GM23338 (cell line): ENCODE measurements at regions not wholly inside any gene's neighbourhood (a gene's known extent, or its start where the extent isn't known, plus 50 kb on each side); places are given as distances from the start of the nearest gene placed in this dataset.

Experiments
- ATAC-seq: fragments of 200-7000 bp; cut with Tn5 transposase; 3 replicates; pipeline ENCODE4 v1.9.1; 2020
- DNase-seq: peaks from one replicate; pipeline ENCODE4 v3.0.0-alpha.2; 2015; ENCODE audit warnings: low spot score
- H2AFZ ChIP-seq: fragments of 200-600 bp; sonication (generic); 2 replicates; pipeline ENCODE4 v1.8.0; 2016; ENCODE audit warnings: antibody characterized with exemption, mild to moderate bottlenecking, moderate library complexity
- H3F3A ChIP-seq: fragments of 200-600 bp; sonication (generic); replicated peaks from 2 replicates; pipeline ENCODE4 v1.8.0; 2017; ENCODE audit warnings: antibody characterized with exemption, mixed run types, low read depth
- H3K27ac ChIP-seq: fragments of 200-600 bp; sonication (generic); 2 replicates; pipeline ENCODE4 v1.6.1; 2016; ENCODE audit warnings: low read depth
- H3K27me3 ChIP-seq: fragments of 200-600 bp; sonication (generic); 2 replicates; pipeline ENCODE4 v1.8.0; 2016; ENCODE audit warnings: mild to moderate bottlenecking, mixed run types, moderate library complexity; ENCODE audit not compliant: insufficient read depth
- H3K36me3 ChIP-seq: fragments of 200-600 bp; sonication (generic); 2 replicates; pipeline ENCODE4 v1.8.0; 2016; ENCODE audit warnings: mild to moderate bottlenecking; ENCODE audit not compliant: insufficient read depth
- H3K4me1 ChIP-seq: fragments of 200-600 bp; sonication (generic); 2 replicates; pipeline ENCODE4 v1.8.0; 2016; ENCODE audit warnings: mild to moderate bottlenecking, moderate library complexity; ENCODE audit not compliant: insufficient read depth
- H3K4me2 ChIP-seq: fragments of 200-600 bp; sonication (generic); 2 replicates; pipeline ENCODE4 v1.7.1; 2017; ENCODE audit warnings: mixed run types
- H3K4me3 ChIP-seq: fragments of 200-600 bp; sonication (generic); 2 replicates; pipeline ENCODE4 v1.6.1; 2016; ENCODE audit warnings: mixed run types
- H3K79me2 ChIP-seq: fragments of 200-600 bp; sonication (generic); replicated peaks from 2 replicates; pipeline ENCODE4 v1.8.0; 2017; ENCODE audit warnings: mild to moderate bottlenecking; ENCODE audit not compliant: insufficient read depth
- H3K9me2 ChIP-seq: fragments of 200-600 bp; sonication (generic); 2 replicates; pipeline ENCODE4 v1.8.0; 2017; ENCODE audit not compliant: insufficient read depth
- H4K20me1 ChIP-seq: fragments of 200-600 bp; sonication (generic); replicated peaks from 2 replicates; pipeline ENCODE4 v1.8.0; 2017; ENCODE audit warnings: mild to moderate bottlenecking; ENCODE audit not compliant: insufficient read depth
- H3K27ac Mint-ChIP-seq: 2 replicates; pipeline ENCODE4 v1.8.0; 2020; ENCODE audit warnings: inconsistent platforms, mild to moderate bottlenecking, moderate library complexity, mixed read lengths
- H3K27me3 Mint-ChIP-seq: 3 replicates; pipeline ENCODE4 v1.8.0; 2022; ENCODE audit warnings: low read depth, mild to moderate bottlenecking, moderate library complexity, mixed read lengths, inconsistent platforms; ENCODE audit not compliant: insufficient read depth, poor library complexity
- H3K36me3 Mint-ChIP-seq: 3 replicates; pipeline ENCODE4 v1.8.0; 2021; ENCODE audit warnings: low read depth, mild to moderate bottlenecking, inconsistent platforms, moderate library complexity, mixed read lengths
- H3K4me1 Mint-ChIP-seq: 3 replicates; pipeline ENCODE4 v1.8.0; 2020; ENCODE audit warnings: mild to moderate bottlenecking, inconsistent platforms, mixed read lengths
- H3K4me3 Mint-ChIP-seq: 3 replicates; pipeline ENCODE4 v1.8.0; 2021; ENCODE audit warnings: moderate library complexity, mild to moderate bottlenecking, inconsistent platforms, mixed read lengths
- H3K9me3 Mint-ChIP-seq: 3 replicates; pipeline ENCODE4 v1.8.0; 2020; ENCODE audit warnings: moderate library complexity, mild to moderate bottlenecking, inconsistent platforms, mixed read lengths
- CREB1 ChIP-seq: fragments of 250-450 bp; sonication (Bioruptor Pico); IDR thresholded peaks from 2 replicates; pipeline ENCODE4 v1.5.0; 2020; ENCODE audit warnings: low read depth, mild to moderate bottlenecking, moderate library complexity
- EZH2 ChIP-seq: fragments of 200-600 bp; sonication (generic); IDR thresholded peaks from one replicate; pipeline ENCODE4 v1.8.0; 2017; ENCODE audit warnings: antibody characterized with exemption, mild to moderate bottlenecking, low read depth; ENCODE audit not compliant: unreplicated experiment
- EZH2phosphoT487 ChIP-seq: fragments of 200-600 bp; sonication (generic); IDR thresholded peaks from one replicate; pipeline ENCODE4 v1.8.1; 2018; ENCODE audit warnings: antibody characterized with exemption; ENCODE audit not compliant: unreplicated experiment
- JUNB ChIP-seq: IDR thresholded peaks from one replicate; pipeline ENCODE4 v1.6.1; 2016; ENCODE audit warnings: antibody characterized with exemption; ENCODE audit not compliant: unreplicated experiment
- NANOG ChIP-seq: IDR thresholded peaks from 2 replicates; pipeline ENCODE4 v1.6.1; 2016; ENCODE audit warnings: antibody characterized with exemption, borderline replicate concordance
- POLR2AphosphoS5 ChIP-seq: IDR thresholded peaks from 2 replicates; pipeline ENCODE4 v1.6.1; 2016; ENCODE audit warnings: antibody characterized with exemption, low read depth
- STAT1 ChIP-seq: IDR thresholded peaks from one replicate; pipeline ENCODE4 v1.6.1; 2016; ENCODE audit warnings: antibody characterized with exemption; ENCODE audit not compliant: unreplicated experiment
- ZNF114 ChIP-seq: fragments of 250-450 bp; sonication (Bioruptor Pico); IDR thresholded peaks from 2 replicates; pipeline ENCODE4 v1.5.0; 2020; ENCODE audit warnings: mild to moderate bottlenecking, moderate library complexity
- ZNF331 ChIP-seq: fragments of 250-450 bp; sonication (Bioruptor Pico); IDR thresholded peaks from 2 replicates; pipeline ENCODE4 v1.5.0; 2020; ENCODE audit warnings: low read depth, mild to moderate bottlenecking, moderate library complexity
- TF ChIP-seq, protein P1 (sequence below): IDR thresholded peaks from 2 replicates; pipeline ENCODE4 v1.6.1; 2016; ENCODE audit warnings: antibody characterized with exemption
- TF ChIP-seq, protein P2 (sequence below): fragments of 250-450 bp; sonication (Bioruptor Pico); IDR thresholded peaks from 2 replicates; pipeline ENCODE4 v1.5.0; 2020; ENCODE audit warnings: mild to moderate bottlenecking, moderate library complexity
- TF ChIP-seq, protein P3 (sequence below): IDR thresholded peaks from one replicate; pipeline ENCODE4 v1.6.1; 2018; ENCODE audit warnings: antibody characterized with exemption; ENCODE audit not compliant: unreplicated experiment
- TF ChIP-seq, protein P4 (sequence below), 2 experiments: fragments of 200-600 bp in 1 of 2; sonication (generic) in 1 of 2; conservative IDR thresholded peaks; 2 replicates each; pipeline versions ENCODE4 v1.5.1 to v1.6.1; 2016 to 2017; ENCODE audit warnings: antibody characterized with exemption in 2 of 2, low read depth in 2 of 2, mild to moderate bottlenecking in 2 of 2, moderate library complexity in 1 of 2

DNA sequence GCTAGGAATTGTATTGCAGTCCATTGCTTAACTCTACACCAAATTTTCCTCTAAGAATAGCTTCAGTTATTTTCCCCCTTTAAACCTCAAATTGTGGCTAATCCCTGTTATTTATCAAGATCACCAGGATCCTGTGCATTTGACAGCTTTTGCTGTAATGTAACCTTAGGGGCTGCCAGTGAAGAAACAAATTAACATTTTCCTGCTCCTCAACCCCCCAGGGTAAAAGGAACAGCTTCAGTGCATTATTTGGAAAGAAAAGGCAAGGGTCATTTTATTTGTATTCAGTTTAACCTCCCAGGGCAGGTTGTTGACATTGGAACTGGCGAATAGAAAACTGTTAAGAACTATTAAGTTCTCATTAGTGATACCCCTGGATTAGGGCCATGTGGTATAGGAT, 57.0 kb downstream of the PCDH20 start:
- H3K9me2 ChIP-seq: no peaks in the 10 kb centered on the region
- TF ChIP-seq NANOG (no peak), ZNF114 (no peak), ZNF331 (no peak), CREB1 (CRISPR knock-in tag) (no peak), EZH2phosphoT487 (no peak), POLR2AphosphoS5 (no peak), STAT1 (no peak), JUNB (no peak), EZH2 (no peak)
- TF ChIP-seq, protein P1, sequence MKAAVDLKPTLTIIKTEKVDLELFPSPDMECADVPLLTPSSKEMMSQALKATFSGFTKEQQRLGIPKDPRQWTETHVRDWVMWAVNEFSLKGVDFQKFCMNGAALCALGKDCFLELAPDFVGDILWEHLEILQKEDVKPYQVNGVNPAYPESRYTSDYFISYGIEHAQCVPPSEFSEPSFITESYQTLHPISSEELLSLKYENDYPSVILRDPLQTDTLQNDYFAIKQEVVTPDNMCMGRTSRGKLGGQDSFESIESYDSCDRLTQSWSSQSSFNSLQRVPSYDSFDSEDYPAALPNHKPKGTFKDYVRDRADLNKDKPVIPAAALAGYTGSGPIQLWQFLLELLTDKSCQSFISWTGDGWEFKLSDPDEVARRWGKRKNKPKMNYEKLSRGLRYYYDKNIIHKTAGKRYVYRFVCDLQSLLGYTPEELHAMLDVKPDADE: no peak
- TF ChIP-seq, protein P2, sequence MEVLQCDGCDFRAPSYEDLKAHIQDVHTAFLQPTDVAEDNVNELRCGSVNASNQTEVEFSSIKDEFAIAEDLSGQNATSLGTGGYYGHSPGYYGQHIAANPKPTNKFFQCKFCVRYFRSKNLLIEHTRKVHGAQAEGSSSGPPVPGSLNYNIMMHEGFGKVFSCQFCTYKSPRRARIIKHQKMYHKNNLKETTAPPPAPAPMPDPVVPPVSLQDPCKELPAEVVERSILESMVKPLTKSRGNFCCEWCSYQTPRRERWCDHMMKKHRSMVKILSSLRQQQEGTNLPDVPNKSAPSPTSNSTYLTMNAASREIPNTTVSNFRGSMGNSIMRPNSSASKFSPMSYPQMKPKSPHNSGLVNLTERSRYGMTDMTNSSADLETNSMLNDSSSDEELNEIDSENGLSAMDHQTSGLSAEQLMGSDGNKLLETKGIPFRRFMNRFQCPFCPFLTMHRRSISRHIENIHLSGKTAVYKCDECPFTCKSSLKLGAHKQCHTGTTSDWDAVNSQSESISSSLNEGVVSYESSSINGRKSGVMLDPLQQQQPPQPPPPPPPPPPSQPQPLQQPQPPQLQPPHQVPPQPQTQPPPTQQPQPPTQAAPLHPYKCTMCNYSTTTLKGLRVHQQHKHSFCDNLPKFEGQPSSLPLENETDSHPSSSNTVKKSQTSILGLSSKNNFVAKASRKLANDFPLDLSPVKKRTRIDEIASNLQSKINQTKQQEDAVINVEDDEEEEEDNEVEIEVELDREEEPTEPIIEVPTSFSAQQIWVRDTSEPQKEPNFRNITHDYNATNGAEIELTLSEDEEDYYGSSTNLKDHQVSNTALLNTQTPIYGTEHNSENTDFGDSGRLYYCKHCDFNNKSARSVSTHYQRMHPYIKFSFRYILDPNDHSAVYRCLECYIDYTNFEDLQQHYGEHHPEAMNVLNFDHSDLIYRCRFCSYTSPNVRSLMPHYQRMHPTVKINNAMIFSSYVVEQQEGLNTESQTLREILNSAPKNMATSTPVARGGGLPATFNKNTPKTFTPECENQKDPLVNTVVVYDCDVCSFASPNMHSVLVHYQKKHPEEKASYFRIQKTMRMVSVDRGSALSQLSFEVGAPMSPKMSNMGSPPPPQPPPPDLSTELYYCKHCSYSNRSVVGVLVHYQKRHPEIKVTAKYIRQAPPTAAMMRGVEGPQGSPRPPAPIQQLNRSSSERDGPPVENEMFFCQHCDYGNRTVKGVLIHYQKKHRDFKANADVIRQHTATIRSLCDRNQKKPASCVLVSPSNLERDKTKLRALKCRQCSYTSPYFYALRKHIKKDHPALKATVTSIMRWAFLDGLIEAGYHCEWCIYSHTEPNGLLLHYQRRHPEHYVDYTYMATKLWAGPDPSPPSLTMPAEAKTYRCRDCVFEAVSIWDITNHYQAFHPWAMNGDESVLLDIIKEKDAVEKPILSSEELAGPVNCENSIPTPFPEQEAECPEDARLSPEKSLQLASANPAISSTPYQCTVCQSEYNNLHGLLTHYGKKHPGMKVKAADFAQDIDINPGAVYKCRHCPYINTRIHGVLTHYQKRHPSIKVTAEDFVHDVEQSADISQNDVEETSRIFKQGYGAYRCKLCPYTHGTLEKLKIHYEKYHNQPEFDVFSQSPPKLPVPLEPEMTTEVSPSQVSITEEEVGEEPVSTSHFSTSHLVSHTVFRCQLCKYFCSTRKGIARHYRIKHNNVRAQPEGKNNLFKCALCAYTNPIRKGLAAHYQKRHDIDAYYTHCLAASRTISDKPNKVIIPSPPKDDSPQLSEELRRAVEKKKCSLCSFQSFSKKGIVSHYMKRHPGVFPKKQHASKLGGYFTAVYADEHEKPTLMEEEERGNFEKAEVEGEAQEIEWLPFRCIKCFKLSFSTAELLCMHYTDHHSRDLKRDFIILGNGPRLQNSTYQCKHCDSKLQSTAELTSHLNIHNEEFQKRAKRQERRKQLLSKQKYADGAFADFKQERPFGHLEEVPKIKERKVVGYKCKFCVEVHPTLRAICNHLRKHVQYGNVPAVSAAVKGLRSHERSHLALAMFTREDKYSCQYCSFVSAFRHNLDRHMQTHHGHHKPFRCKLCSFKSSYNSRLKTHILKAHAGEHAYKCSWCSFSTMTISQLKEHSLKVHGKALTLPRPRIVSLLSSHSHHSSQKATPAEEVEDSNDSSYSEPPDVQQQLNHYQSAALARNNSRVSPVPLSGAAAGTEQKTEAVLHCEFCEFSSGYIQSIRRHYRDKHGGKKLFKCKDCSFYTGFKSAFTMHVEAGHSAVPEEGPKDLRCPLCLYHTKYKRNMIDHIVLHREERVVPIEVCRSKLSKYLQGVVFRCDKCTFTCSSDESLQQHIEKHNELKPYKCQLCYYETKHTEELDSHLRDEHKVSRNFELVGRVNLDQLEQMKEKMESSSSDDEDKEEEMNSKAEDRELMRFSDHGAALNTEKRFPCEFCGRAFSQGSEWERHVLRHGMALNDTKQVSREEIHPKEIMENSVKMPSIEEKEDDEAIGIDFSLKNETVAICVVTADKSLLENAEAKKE: no peak
- TF ChIP-seq, protein P3, sequence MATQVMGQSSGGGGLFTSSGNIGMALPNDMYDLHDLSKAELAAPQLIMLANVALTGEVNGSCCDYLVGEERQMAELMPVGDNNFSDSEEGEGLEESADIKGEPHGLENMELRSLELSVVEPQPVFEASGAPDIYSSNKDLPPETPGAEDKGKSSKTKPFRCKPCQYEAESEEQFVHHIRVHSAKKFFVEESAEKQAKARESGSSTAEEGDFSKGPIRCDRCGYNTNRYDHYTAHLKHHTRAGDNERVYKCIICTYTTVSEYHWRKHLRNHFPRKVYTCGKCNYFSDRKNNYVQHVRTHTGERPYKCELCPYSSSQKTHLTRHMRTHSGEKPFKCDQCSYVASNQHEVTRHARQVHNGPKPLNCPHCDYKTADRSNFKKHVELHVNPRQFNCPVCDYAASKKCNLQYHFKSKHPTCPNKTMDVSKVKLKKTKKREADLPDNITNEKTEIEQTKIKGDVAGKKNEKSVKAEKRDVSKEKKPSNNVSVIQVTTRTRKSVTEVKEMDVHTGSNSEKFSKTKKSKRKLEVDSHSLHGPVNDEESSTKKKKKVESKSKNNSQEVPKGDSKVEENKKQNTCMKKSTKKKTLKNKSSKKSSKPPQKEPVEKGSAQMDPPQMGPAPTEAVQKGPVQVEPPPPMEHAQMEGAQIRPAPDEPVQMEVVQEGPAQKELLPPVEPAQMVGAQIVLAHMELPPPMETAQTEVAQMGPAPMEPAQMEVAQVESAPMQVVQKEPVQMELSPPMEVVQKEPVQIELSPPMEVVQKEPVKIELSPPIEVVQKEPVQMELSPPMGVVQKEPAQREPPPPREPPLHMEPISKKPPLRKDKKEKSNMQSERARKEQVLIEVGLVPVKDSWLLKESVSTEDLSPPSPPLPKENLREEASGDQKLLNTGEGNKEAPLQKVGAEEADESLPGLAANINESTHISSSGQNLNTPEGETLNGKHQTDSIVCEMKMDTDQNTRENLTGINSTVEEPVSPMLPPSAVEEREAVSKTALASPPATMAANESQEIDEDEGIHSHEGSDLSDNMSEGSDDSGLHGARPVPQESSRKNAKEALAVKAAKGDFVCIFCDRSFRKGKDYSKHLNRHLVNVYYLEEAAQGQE: no peak
- TF ChIP-seq, protein P4, sequence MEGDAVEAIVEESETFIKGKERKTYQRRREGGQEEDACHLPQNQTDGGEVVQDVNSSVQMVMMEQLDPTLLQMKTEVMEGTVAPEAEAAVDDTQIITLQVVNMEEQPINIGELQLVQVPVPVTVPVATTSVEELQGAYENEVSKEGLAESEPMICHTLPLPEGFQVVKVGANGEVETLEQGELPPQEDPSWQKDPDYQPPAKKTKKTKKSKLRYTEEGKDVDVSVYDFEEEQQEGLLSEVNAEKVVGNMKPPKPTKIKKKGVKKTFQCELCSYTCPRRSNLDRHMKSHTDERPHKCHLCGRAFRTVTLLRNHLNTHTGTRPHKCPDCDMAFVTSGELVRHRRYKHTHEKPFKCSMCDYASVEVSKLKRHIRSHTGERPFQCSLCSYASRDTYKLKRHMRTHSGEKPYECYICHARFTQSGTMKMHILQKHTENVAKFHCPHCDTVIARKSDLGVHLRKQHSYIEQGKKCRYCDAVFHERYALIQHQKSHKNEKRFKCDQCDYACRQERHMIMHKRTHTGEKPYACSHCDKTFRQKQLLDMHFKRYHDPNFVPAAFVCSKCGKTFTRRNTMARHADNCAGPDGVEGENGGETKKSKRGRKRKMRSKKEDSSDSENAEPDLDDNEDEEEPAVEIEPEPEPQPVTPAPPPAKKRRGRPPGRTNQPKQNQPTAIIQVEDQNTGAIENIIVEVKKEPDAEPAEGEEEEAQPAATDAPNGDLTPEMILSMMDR (conservative IDR thresholded peaks at IDR 0.05; ENCODE audit: low read depth in 2 of 2): no peak
- no peaks in the 10 kb centered on the region for H3K36me3 ChIP-seq
- Mint-ChIP-seq H3K36me3 (no peaks in the 10 kb centered on the region; the same call in 2 of the 3 replicates), H3K9me3 (peaks cover 10% of the 10 kb centered on the region), H3K4me3 (no peak overlapping the region), H3K4me1 (peaks cover 14% of the 10 kb centered on the region), H3K27me3 (no peaks in the 10 kb centered on the region), H3K27ac (no peak overlapping the region)
- peaks cover 11% of the 10 kb centered on the region for H3K4me1 ChIP-seq
- H3K4me2 ChIP-seq: 0 out of 2 replicates have a peak overlapping the region, but pooled peaks have one; percentile 3
- no peaks in the 10 kb centered on the region for H3K79me2 ChIP-seq
- DNase-seq (no peak), ATAC-seq (no peak)
- no peak overlapping the region for H3K27ac ChIP-seq
- H3F3A ChIP-seq: no peaks in the 10 kb centered on the region
- no peaks in the 10 kb centered on the region for H4K20me1 ChIP-seq
- H3K4me3 ChIP-seq: no peak overlapping the region
- no peak overlapping the region for H2AFZ ChIP-seq
- no peaks in the 10 kb centered on the region for H3K27me3 ChIP-seq
